Nephron (organoid): ENCODE measurements at regions not wholly inside any gene's neighbourhood (a gene's known extent, or its start where the extent isn't known, plus 50 kb on each side); places are given as distances from the start of the nearest gene placed in this dataset.

Experiments
- H3K27ac Mint-ChIP-seq, 3 experiments: 2 replicates each; pipeline ENCODE4 v1.8.0; 2020; ENCODE audit warnings: mixed read lengths in 3 of 3, mild to moderate bottlenecking in 2 of 3, moderate library complexity in 1 of 3
- H3K27me3 Mint-ChIP-seq: 2 replicates; pipeline ENCODE4 v1.8.0; 2021; ENCODE audit warnings: low read depth, mild to moderate bottlenecking, moderate library complexity, mixed read lengths
- H3K36me3 Mint-ChIP-seq: 2 replicates; pipeline ENCODE4 v1.8.0; 2020; ENCODE audit warnings: low read depth, mixed read lengths
- H3K4me1 Mint-ChIP-seq: 2 replicates; pipeline ENCODE4 v1.8.0; 2020; ENCODE audit warnings: mixed read lengths
- H3K4me3 Mint-ChIP-seq, 3 experiments: 2 replicates each; pipeline ENCODE4 v1.8.0; 2020; ENCODE audit warnings: mild to moderate bottlenecking in 3 of 3, mixed read lengths in 3 of 3, moderate library complexity in 2 of 3
- H3K9me3 Mint-ChIP-seq: 2 replicates; pipeline ENCODE4 v1.8.0; 2020; ENCODE audit warnings: mixed read lengths
- CTCF ChIP-seq, 3 experiments: fragments of 200-600 bp; sonication (generic); IDR thresholded peaks; one replicate each; pipeline ENCODE4 v1.5.0; 2021; ENCODE audit warnings: antibody characterized with exemption in 3 of 3; ENCODE audit not compliant: unreplicated experiment in 3 of 3

GRCh38 chr3:139827833-139828232 lies 107.2 kb upstream of the CLSTN2 start:
- H3K27me3 Mint-ChIP-seq = peaks cover 9% of the 10 kb centered on the region
- H3K4me3 Mint-ChIP-seq = no peak overlapping the region
- H3K36me3 Mint-ChIP-seq = no peaks in the 10 kb centered on the region
- TF ChIP-seq CTCF (IDR thresholded peaks at IDR 0.05; ENCODE audit: unreplicated experiment in 3 of 3) = no peak
- peaks cover 8% of the 10 kb centered on the region for H3K4me1 Mint-ChIP-seq
- no peak overlapping the region for H3K27ac Mint-ChIP-seq
- peaks cover 4% of the 10 kb centered on the region for H3K9me3 Mint-ChIP-seq

- Mint-ChIP-seq H3K27me3 (peaks cover 13% of the 10 kb centered on the region), H3K36me3 (no peaks in the 10 kb centered on the region), H3K4me1 (no peaks in the 10 kb centered on the region), H3K4me3 (no peak overlapping the region), H3K27ac (no peak overlapping the region), H3K9me3 (peaks cover 13% of the 10 kb centered on the region)
- TF ChIP-seq CTCF (IDR thresholded peaks at IDR 0.05; ENCODE audit: unreplicated experiment in 3 of 3) = no peak
Measured at GRCh38 chr3:139824864-139825263, 110.1 kb upstream of the CLSTN2 start.

- no peak for TF ChIP-seq CTCF (IDR thresholded peaks at IDR 0.05; ENCODE audit: unreplicated experiment in 3 of 3)
- H3K27me3 Mint-ChIP-seq = peaks cover 3% of the 10 kb centered on the region
Measured at GRCh38 chr3:139814646-139815045, 120.3 kb upstream of the CLSTN2 start.

GRCh38 chr3:139811331-139811730 lies 123.7 kb upstream of the CLSTN2 start:
- H3K4me1 Mint-ChIP-seq = no peaks in the 10 kb centered on the region
- H3K27ac Mint-ChIP-seq = peak overlapping the region in 1 of 3 experiments; percentile 65
- no peaks in the 10 kb centered on the region for H3K36me3 Mint-ChIP-seq

More at GRCh38 chr3:139814646-139815045, 120.3 kb upstream of the CLSTN2 start:
- peaks cover 13% of the 10 kb centered on the region for H3K9me3 Mint-ChIP-seq
- no peaks in the 10 kb centered on the region for H3K4me1 Mint-ChIP-seq
- no peak overlapping the region for H3K27ac Mint-ChIP-seq
- no peak overlapping the region for H3K4me3 Mint-ChIP-seq
- no peaks in the 10 kb centered on the region for H3K36me3 Mint-ChIP-seq

GRCh38 chr3:139808201-139808600 lies 126.8 kb upstream of the CLSTN2 start:
- H3K4me3 Mint-ChIP-seq = no peak overlapping the region
- H3K27me3 Mint-ChIP-seq = peaks cover 3% of the 10 kb centered on the region
- H3K9me3 Mint-ChIP-seq = no peaks in the 10 kb centered on the region
- no peaks in the 10 kb centered on the region for H3K36me3 Mint-ChIP-seq
- no peak overlapping the region for H3K27ac Mint-ChIP-seq
- H3K4me1 Mint-ChIP-seq = peaks cover 12% of the 10 kb centered on the region
- TF ChIP-seq CTCF (IDR thresholded peaks at IDR 0.05; ENCODE audit: unreplicated experiment in 3 of 3) = no peak

More at GRCh38 chr3:139811331-139811730, 123.7 kb upstream of the CLSTN2 start:
- no peak overlapping the region for H3K4me3 Mint-ChIP-seq
- TF ChIP-seq CTCF (IDR thresholded peaks at IDR 0.05; ENCODE audit: unreplicated experiment in 3 of 3) = no peak
- H3K27me3 Mint-ChIP-seq = peaks cover 7% of the 10 kb centered on the region
- peaks cover 1% of the 10 kb centered on the region for H3K9me3 Mint-ChIP-seq

- peaks cover 3% of the 10 kb centered on the region for H3K27me3 Mint-ChIP-seq
- H3K9me3 Mint-ChIP-seq = no peaks in the 10 kb centered on the region
- no peak for TF ChIP-seq CTCF (IDR thresholded peaks at IDR 0.05; ENCODE audit: unreplicated experiment in 3 of 3)
- no peak overlapping the region for H3K27ac Mint-ChIP-seq
- peaks cover 12% of the 10 kb centered on the region for H3K4me1 Mint-ChIP-seq
- H3K36me3 Mint-ChIP-seq = no peaks in the 10 kb centered on the region
- no peak overlapping the region for H3K4me3 Mint-ChIP-seq
Measured at GRCh38 chr3:139803294-139803693, 125.5 kb upstream of the NMNAT3 start.
